Right lobe of liver (tissue), 6 donors: ENCODE measurements at regions not wholly inside any gene's neighbourhood (a gene's known extent, or its start where the extent isn't known, plus 50 kb on each side); places are given as distances from the start of the nearest gene placed in this dataset.
"Not testable (repeated sequence)": the region's sequence is repeated elsewhere in the genome, so short reads cannot be mapped to it uniquely, and the experiment has no call there.

Source experiments
- ATAC-seq, 4 donors: fragments of 200-7000 bp; cut with Tn5 transposase; one replicate each; pipeline ENCODE4 v1.9.1; 2020; ENCODE audit warnings: mild to moderate bottlenecking in 4 of 4, moderate library complexity in 4 of 4
- DNase-seq, 3 donors: peaks; one replicate each; pipeline ENCODE4 v3.0.0-alpha.2; 2020
- H3K27ac ChIP-seq, 3 donors: fragments of 200-600 bp; one replicate each; pipeline ENCODE4 v1.8.0; 2022
- H3K27me3 ChIP-seq, 2 donors: fragments of 200-600 bp; one replicate each; pipeline ENCODE4 v1.8.0; 2022
- H3K36me3 ChIP-seq, 4 donors: fragments of 200-600 bp; sonication (generic) in 1 of 4; one replicate each; pipeline versions ENCODE4 v1.5.1 to v1.8.0; 2017 to 2022; ENCODE audit warnings: control low read depth in 1 of 4
- H3K4me1 ChIP-seq, 4 donors: fragments of 200-600 bp; sonication (generic) in 1 of 4; one replicate each; pipeline versions ENCODE4 v1.5.1 to v1.8.0; 2017 to 2022; ENCODE audit warnings: control low read depth in 1 of 4
- H3K4me3 ChIP-seq, 3 donors: fragments of 200-600 bp; one replicate each; pipeline ENCODE4 v1.8.0; 2022
- H3K9me3 ChIP-seq, 4 donors: fragments of 200-600 bp; sonication (generic) in 1 of 4; one replicate each; pipeline versions ENCODE4 v1.5.1 to v1.8.0; 2017 to 2022; ENCODE audit warnings: control low read depth in 1 of 4
- POLR2A ChIP-seq: fragments of 450-650 bp; IDR thresholded peaks from one replicate; pipeline ENCODE4 v1.6.1; 2017; ENCODE audit warnings: antibody characterized with exemption, mild to moderate bottlenecking
- whole genome bisulfite sequencing: methylation state at CpG from one replicate; pipeline ENCODE4 v1.1.6; 2018; ENCODE audit warnings: low coverage, low lambda C conversion rate; ENCODE audit not compliant: insufficient coverage; ENCODE audit errors: missing lambda C conversion rate; 5-methylcytosine and 5-hydroxymethylcytosine counted together
- intact Hi-C, 2 donors: fragments of 100-400 bp; cut with DNase I; formaldehyde crosslinking; loops; one replicate each; pipeline versions ENCODE4 v1.11.2 to v1.14.1; 2022
- TF ChIP-seq, protein P1 (sequence below), 4 donors: fragments of 200-600 bp in 3 of 4; fragments of 450-650 bp in 1 of 4; IDR thresholded peaks; one replicate each; pipeline versions ENCODE4 v1.5.1 to v1.8.0; 2016 to 2022; ENCODE audit warnings: antibody characterized with exemption in 4 of 4, mild to moderate bottlenecking in 2 of 4
- donor health status: DM: no; HTN: yes; CAD: no.
- donor health status: DM: no; HTN: no; CAD: no.
- donor health status: DM: no; HTN: no; CAD: no.
- donor health status: DM: no; HTN: yes; CAD: no.
- donor health status: DM: no; HTN: yes; CAD: no.

DNA sequence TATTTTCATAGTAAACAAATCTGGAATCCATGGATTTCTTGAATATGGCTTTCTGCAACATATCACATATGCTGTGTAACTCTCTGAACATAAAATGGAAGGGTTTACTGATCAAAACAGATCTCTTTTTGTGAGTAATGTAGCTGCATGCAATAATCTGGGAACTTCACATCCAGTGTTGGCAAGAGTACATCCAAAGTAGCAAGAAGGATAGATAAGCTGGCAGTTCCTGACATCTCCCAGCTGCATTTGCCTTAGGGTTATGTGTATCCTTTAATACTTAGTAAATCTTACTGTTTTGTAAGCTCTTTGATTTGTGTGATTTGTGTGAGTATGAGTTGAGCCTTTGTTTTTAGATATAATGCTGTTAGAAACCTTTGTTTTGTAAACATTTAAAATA lies 280.4 kb upstream of the CNTN5 start:
- Histone ChIP-seq H3K36me3 (no peaks in the 10 kb centered on the region), H3K4me1 (no peaks in the 10 kb centered on the region), H3K4me3 (no peak overlapping the region), H3K27me3 (no peaks in the 10 kb centered on the region), H3K27ac (no peak overlapping the region), H3K9me3 (no peaks in the 10 kb centered on the region)
- intact Hi-C loops: no loop called here
- DNase-seq (no peak), ATAC-seq (no peak)
- TF ChIP-seq, protein P1, sequence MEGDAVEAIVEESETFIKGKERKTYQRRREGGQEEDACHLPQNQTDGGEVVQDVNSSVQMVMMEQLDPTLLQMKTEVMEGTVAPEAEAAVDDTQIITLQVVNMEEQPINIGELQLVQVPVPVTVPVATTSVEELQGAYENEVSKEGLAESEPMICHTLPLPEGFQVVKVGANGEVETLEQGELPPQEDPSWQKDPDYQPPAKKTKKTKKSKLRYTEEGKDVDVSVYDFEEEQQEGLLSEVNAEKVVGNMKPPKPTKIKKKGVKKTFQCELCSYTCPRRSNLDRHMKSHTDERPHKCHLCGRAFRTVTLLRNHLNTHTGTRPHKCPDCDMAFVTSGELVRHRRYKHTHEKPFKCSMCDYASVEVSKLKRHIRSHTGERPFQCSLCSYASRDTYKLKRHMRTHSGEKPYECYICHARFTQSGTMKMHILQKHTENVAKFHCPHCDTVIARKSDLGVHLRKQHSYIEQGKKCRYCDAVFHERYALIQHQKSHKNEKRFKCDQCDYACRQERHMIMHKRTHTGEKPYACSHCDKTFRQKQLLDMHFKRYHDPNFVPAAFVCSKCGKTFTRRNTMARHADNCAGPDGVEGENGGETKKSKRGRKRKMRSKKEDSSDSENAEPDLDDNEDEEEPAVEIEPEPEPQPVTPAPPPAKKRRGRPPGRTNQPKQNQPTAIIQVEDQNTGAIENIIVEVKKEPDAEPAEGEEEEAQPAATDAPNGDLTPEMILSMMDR (IDR thresholded peaks at IDR 0.05): no peak
- no peak for TF ChIP-seq POLR2A

DNA sequence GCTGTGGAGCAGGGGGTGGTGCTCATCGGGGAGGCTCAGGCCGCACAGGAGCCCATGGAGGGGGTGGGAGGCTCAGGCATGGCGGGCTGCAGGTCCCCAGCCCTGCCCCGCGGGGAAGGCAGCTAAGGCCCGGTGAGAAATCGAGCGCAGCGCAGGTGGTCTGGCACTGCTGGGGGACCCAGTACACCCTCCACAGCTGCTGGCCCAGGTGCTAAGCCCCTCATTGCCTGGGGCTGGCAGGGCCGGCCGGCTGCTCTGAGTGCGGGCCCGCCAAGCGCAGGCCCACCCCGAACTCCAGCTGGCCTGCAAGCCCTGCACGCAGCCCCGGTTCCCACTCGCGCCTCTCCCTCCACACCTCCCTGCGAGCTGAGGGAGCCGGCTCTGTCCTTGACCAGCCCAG lies 257.3 kb upstream of the CNTN5 start:
- not testable (repeated sequence) for H3K27ac ChIP-seq, ATAC-seq, DNase-seq, H3K9me3 ChIP-seq, H3K36me3 ChIP-seq, H3K27me3 ChIP-seq, H3K4me1 ChIP-seq, H3K4me3 ChIP-seq
- intact Hi-C loops: loop anchor here in 1 of 2 donors (10.0 kb wide), 1 partner anchor 59 kb away; no protein-coding TSS in a partner anchor
- WGBS: no CpG with 5 or more reads among the region's 21 CpGs

- no peak for DNase-seq
- Histone ChIP-seq H3K9me3 (no peaks in the 10 kb centered on the region), H3K36me3 (no peaks in the 10 kb centered on the region), H3K27ac (no peak overlapping the region), H3K4me1 (no peaks in the 10 kb centered on the region), H3K27me3 (no peaks in the 10 kb centered on the region), H3K4me3 (no peak overlapping the region)
- WGBS: 46% methylated on average over 2 of the region's 2 CpGs
- intact Hi-C loops: loop anchor here in 1 of 2 donors (10.0 kb wide), 1 partner anchor 62 kb away; no protein-coding TSS in a partner anchor
- TF ChIP-seq POLR2A: no peak
- TF ChIP-seq, protein P1 (IDR thresholded peaks at IDR 0.05): no peak
- ATAC-seq: no peak
These were observed 253.8 kb upstream of the CNTN5 start for GRCh38 chr11:98766903-98767302.

DNA sequence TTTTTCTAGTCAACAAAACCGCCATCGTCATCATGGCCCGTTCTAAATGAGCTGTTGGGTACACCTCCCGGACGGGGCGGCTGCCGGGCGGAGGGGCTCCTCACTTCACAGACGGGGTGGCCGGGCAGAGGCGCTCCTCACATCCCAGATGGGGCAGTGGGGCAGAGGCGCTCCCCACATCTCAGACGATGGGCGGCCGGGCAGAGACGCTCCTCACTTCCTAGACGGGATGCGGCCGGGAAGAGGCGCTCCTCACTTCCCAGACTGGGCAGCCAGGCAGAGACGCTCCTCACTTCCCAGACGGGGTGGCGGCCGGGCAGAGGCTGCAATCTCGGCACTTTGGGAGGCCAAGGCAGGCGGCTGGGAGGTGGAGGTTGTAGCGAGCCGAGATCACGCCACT lies 250.7 kb upstream of the CNTN5 start:
- DNase-seq, H3K36me3 ChIP-seq, intact Hi-C loops, H3K4me3 ChIP-seq, H3K27ac ChIP-seq, ATAC-seq, H3K9me3 ChIP-seq, H3K27me3 ChIP-seq, H3K4me1 ChIP-seq: not testable (repeated sequence)
- WGBS: 100% methylated on average over 3 of the region's 29 CpGs

GRCh38 chr11:98771791-98772190 lies 249.0 kb upstream of the CNTN5 start:
- no peak overlapping the region for H3K27ac ChIP-seq
- DNase-seq (no peak), ATAC-seq (no peak)
- WGBS: 55% methylated on average over 4 of the region's 4 CpGs
- H3K9me3 ChIP-seq: no peaks in the 10 kb centered on the region
- H3K4me1 ChIP-seq: no peaks in the 10 kb centered on the region
- H3K4me3 ChIP-seq: no peak overlapping the region
- no peaks in the 10 kb centered on the region for H3K36me3 ChIP-seq
- intact Hi-C loops: no loop called here
- H3K27me3 ChIP-seq: no peaks in the 10 kb centered on the region
- TF ChIP-seq POLR2A: no peak
- TF ChIP-seq, protein P1 (IDR thresholded peaks at IDR 0.05): no peak

- no peaks in the 10 kb centered on the region for H3K4me1 ChIP-seq
- no peaks in the 10 kb centered on the region for H3K27me3 ChIP-seq
- TF ChIP-seq, protein P1 (IDR thresholded peaks at IDR 0.05): no peak
- no peak for TF ChIP-seq POLR2A
- no peaks in the 10 kb centered on the region for H3K9me3 ChIP-seq
- no peak overlapping the region for H3K4me3 ChIP-seq
- no peak overlapping the region for H3K27ac ChIP-seq
- DNase-seq (no peak), ATAC-seq (no peak)
- H3K36me3 ChIP-seq: no peaks in the 10 kb centered on the region
- intact Hi-C loops: no loop called here
- 43% methylated on average over 2 of the region's 2 CpGs for WGBS
These were observed 247.9 kb upstream of the CNTN5 start for GRCh38 chr11:98772893-98773292.
